GM18861 (cell line): ENCODE measurements at regions not wholly inside any gene's neighbourhood (a gene's known extent, or its start where the extent isn't known, plus 50 kb on each side); places are given as distances from the start of the nearest gene placed in this dataset.
"Not testable (repeated sequence)": the region's sequence is repeated elsewhere in the genome, so short reads cannot be mapped to it uniquely, and the experiment has no call there.

Source experiments
- ATAC-seq: cut with Tn5 transposase; IDR thresholded peaks from one replicate; pipeline ENCODE4 v1.9.1; 2021; ENCODE audit not compliant: unreplicated experiment

DNA sequence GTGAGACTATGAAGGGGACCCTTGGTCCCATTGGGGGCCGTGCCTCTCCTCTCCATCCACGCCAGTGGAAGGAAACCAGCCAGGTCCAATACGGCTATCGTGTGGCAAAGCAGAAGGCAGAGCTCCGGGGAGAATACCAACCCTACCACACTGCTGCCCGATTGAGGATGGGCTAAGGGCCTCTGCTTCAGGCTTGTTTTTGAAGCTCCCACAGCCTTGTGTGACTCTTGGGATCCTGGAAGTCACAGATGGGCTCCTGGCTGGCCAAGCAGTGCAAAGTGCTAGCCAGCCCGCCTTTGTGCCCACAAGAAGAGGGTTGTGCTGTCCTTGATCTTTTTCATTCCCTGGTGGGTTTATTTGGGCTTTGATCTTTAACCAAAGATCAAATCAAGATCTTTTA, 70.6 kb upstream of the ID2 start:
- no peak for ATAC-seq

DNA sequence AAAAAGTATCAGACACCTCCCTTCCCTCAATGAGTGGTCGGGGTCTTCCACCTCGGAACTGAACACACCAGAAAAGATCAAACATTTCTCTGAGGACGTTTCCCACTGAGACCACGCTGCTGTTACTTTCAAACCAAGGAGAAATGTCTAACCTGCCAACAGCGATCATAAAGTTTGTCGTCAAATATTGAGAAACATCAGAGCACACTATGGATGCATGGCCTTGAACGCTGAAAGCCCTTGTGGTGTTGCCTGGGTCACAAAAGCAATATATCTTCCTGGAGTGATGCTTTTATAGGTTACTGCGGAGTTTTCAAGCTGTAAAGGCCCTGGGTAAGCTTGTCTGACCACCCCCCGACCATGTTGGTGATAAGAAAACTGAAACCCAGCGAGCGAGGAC, 70.2 kb upstream of the ID2 start:
- no peak for ATAC-seq

DNA sequence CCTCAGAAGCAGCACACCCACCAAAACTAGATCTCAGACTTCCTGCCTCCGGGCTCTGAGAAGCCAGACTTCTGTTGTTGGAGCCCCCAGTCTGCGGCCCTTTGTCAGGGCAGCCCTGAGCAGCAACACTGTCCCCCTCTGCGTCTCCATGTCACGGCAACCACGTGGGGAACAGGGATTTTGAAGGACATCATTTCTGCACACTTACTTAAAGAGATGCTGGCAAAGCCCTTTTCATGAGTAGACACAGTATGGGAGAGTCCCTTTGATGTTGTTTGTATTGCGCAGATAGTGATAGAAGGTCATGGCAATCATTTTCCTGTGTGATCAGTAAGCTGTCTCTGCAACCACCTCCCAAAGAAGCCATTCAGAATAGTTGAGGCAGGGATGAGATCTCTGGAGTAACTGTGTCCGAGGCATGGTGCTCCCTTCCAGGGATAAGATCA, 69.1 kb upstream of the ID2 start:
- no peak for ATAC-seq

DNA sequence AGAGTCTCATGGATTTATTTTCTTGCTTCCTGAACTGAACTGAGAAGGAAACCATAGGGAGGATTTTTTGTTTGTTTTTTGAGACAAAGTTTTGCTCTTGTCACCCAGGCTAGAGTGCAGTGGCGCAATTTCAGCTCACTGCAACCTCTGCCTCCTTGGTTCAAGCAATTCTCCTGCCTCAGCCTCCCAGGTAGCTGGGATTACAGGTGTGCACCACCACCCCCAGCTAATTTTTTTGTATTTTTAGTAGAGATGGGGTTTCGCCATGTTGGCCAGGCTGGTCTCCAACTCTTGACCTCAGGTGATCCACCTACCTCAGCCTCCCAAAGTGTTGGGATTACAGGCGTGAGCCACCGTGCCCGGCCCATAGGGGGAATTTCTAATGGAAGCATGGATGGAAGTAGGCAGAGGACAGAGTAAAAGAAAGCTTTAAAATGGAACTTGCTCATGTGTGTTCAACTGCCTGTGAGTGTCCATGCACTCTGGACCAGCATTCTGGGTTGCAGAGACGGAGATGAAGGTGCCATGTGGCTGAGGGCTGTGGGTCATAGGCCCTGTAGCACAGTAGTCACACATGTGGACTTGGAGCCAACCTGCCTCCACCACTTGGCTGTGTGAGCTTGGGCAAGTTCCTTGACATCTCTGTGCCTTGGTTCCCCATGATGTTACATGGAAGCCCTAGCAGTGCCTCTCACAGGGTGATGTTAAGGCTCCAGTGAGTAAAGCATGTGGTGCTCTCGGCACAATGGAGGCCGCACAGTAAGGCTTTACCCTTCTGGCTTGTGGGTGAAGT, 68.5 kb upstream of the ID2 start:
- not testable (repeated sequence) for ATAC-seq

DNA sequence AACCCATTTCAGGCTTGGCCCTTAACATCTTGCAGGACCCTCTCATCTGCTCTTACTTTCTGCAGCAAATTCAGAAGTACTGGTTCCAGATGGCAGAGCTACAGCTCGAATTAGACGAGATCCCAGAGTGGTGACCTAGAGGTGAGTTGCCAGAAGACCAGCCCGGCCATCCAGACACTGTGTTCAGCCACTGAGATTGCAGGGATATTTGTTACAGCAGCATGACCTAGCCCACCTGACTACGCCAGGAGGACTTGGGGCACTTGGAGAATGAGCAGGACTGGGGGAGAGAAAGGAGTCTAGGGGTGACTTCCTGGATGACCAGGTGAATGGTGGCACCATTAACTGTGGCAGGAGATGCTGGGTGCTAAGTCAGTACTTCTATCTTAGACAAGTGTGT, 67.2 kb upstream of the ID2 start:
- ATAC-seq: no peak

DNA sequence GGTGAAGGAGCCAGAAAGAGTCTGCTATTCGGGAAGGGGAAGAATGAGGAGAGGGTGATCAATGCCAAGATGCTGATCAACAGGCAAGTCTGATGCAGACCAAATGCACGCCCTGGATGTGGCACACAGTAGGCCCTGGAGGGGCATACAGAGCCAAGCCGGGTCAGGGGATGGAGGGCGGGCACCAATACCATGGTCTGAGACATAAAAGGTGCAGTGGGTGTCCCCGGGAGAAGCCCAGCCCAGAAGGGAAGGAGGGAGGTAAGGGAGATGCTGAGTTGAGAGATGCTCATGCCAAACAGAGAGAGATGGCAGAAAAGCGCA, 66.6 kb upstream of the ID2 start:
- no peak for ATAC-seq

DNA sequence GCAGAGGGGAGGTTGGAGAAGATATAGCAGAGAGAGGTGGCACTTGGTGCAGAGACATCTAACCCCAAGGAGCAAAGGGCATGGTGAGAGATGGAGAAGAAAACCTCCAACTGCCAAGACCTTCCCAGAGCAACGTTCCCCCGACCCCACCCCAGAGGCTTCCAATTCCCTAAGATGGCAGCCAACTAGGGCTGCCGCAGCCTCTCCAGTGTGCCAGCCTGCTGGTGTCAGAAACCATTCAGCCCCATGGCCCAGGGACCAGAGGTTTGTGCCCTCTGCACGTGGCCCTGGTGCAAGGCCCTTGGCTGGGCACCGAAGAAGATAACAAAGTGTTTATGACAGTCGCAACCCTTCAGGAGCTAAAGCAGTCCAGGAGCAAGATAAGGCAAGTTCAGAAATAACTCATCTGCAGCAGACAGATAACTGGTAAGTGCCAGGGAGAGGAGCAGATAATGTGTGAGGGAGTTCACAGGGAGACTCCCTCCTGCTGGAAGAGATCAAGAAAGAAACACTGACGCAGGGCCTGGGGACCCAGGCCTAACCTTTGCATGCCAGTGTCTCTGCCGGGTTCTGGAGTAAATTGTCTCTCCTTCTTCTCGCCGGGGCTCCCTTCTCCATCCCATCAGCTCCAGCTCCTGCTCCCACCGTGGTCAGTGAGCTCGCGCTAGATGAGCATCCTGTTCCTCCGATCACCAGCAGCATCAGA, 66.1 kb upstream of the ID2 start:
- ATAC-seq: no peak

DNA sequence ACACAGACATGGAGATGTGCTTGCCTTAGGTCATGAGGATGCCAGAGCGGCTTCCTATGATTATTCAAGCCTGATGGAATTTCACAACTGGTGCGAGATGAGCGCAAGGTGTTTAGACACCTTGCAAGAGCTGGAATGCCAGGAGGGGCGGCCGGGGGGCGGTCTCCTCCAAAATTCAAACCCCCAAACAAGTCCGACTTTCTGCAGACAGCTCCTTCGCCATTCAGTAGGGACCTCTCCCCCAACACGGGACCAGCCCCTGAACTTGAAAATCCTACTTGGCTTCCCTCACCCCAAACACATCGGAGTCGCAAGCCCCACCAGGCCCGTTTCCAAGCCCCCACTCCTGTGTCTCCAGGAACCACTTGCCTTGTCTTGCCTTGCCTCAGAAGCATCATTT, 64.8 kb upstream of the ID2 start:
- ATAC-seq: no peak

DNA sequence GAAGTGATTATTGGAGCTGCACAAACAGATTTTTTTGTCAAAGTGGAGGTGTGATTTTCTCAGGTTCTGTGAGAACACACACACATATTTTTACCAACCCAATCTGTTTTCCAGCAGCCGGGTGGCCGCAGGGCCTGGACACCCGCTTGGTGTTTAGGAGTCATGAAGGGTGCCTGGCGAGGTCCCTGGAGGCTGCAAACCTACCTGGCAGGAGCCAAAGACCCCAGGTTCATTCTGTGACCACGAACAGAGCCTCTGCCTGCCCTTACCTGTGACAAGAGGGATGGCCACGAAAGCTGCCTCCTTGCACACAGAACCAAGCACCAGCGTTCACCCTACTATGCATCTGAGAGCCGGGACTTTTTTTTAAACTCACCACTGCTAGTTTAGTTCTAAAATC, 64.3 kb upstream of the ID2 start:
- ATAC-seq: no peak

DNA sequence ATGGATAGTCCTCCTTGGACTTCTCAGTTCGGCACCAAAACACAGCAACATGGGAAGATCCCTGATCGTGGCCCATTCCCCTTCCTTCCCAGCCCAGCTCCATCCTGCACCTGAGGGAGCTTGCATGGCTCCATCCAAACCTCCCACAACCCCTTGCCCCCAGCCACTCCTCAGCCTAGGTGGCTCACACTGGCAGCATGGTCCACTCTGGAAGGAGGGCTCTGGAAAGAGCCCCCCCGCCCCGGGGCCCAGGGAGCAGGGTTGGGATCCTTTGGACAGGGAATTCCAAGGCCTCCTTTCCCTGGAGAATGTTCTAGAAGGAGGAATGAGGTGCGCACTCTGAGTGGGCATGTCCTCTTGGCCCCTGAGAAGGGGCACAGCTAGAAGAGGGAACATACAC, 62.8 kb upstream of the ID2 start:
- ATAC-seq: no peak

DNA sequence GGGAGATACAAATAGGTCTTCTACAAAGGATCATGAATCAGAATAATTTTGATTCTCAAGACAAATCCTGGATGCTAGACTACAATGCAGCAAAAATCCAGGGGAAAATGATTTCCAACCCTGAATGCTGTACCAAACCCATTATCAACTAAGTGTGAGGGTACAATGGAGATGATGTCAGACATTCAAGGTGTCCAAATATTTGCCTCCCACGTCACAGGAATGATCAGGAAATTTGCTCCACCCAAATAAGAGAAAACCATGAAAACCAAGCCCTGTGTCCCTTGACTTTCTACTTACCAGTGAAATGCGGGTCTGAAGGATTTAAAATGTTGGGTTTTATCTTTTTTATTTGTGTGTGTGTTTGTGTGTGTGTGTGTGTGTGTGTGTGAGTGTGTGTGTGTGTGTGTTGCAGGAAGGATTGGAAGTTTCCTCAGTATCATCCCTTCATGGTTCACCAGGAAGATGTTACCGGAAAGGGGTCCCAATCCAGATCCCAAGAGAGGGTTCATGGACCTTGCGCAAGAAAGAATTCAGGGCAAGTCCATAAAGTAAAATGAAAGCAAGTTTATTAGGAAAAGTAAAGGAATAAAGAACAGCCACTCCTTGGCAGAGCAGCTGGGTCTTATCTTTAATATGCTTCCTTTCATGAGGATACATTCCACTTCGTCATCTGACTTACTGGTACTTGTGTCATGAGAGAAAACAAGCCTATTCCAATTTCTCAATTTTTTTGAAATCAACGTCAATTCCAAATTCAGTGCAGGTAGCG, 61.1 kb upstream of the ID2 start:
- ATAC-seq: no peak

DNA sequence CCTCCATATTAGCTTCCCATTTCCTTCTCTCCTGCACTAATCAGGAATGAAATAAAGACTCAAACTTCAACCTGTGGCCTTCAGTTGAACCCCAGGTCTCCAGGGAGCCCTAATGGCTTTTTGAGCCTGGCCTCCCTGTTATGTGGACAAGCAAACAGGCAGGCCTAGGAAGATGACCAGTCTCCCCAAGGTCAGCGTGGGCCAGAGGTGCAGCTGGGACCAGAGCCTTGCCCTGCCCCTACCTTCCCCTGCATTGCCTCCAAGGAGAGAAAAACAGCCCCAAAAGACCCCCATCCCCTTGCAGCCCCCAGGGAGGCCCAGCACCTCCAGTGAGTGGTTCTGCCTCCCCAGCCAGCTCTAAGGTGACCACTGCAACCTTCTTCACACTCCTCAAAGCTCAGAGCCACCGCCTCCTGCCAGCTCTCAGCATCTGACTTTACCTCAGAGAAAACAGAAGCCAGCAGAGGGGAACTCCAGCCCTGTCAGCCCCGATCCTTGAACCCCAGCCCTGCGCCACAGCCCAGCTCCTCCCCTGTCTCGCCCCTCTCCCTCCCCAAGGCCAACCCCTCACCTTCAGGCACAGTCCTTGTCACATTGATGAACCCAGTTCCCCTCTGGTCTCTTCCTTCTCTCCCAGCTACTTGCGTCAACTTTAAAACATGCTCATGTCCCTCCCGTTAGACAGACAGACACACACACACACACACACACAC, 59.5 kb upstream of the ID2 start:
- ATAC-seq: no peak

DNA sequence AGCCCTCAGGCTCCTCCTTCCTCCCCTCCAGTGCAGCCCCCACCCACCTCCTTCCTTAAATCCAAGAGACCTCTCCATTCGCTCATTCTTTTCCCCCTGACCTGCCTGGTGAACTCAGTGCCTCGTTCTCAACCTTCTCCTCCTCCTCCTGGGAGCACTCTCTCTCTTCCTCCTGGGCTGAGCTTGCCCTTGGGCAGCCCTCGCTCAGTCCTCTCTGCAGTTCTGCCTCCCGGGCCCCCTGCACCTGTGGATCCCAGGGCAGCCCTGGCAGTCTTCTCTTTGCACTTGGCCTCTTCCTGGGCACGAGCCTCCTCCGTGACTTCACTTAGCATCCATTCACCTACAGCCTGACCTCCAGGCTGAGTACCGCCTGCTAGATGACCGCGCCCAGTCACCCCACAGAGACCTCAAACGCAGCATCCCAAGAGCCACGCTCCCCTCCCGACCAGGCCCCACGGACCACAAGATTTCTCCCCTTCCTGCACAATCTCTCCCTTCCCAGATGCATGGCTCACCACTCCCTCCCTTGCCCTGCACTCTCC, 58.9 kb upstream of the ID2 start:
- ATAC-seq: no peak

DNA sequence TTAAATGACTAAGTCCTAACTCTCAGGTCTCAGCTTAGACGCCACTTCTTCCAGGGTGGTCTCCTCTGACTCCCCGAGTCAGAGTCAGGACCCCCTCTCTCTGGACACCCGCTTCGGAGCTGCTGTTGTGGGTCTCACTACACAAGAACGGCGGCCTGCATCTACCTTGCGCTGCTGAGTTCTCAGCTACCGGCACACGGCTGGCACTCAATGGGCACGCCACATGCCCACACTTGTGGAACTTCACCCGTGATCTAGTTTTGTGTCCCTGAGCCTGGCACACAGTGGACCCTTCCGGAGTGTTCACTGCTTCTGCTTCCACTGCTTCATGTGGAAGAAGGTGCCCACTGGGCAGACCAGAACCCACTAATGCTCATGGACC, 58.3 kb upstream of the ID2 start:
- no peak for ATAC-seq

DNA sequence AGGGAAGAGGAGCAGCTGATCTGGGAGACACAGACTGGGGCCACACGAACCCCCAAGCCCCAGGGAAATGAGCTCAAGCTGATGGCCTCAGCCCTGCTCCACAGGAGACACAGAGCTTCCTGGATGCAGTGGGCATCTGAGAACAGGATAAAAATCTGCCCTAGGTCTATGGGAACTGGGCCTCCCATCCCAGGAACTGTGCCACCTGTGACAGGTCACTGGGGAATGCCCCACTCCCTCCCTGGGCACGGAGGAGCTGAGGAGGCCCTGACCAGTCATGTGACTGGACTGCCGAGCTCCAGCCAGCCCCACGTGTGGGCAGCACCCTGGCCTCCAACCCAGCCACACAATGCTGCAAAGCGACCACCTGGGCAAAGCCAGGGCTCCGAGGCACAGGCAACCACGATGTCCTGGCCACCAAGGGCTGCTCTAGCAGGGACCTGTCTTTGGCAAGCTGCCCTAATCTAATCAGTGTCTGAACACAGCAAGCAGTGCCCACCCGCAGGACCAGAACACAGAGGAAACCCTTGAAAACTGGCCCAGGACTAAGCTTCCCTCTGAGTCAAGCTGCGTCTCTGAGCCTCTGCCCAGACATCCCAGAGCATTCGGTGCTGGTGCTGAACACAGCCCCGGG, 57.8 kb upstream of the ID2 start:
- ATAC-seq: no peak

DNA sequence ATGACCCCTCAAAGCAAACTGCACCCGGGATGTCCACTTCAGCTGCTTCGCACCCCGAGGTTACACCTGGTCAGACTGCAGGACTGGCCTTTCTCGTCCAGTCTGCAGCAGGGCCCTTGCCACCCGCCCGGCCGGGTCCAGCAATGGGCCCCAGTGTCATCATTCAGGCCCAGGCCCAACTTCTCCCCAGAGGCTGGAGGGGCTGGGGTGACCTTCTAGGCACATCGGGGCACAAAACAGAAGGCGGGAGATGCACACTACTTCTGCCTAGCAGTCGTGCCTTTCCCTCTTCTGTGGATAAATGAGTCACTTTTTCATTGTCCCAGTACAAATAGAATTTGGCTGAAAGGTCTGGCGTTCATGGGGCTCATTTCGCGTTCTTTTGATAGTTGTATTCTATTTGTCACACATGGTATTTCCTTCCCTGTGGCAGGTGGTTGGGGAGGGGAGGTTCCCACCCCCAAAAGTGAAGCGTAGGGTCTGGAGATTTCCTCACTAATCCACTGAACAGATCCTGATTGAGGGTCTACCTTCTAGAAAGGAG, 56.9 kb upstream of the ID2 start:
- ATAC-seq: no peak

DNA sequence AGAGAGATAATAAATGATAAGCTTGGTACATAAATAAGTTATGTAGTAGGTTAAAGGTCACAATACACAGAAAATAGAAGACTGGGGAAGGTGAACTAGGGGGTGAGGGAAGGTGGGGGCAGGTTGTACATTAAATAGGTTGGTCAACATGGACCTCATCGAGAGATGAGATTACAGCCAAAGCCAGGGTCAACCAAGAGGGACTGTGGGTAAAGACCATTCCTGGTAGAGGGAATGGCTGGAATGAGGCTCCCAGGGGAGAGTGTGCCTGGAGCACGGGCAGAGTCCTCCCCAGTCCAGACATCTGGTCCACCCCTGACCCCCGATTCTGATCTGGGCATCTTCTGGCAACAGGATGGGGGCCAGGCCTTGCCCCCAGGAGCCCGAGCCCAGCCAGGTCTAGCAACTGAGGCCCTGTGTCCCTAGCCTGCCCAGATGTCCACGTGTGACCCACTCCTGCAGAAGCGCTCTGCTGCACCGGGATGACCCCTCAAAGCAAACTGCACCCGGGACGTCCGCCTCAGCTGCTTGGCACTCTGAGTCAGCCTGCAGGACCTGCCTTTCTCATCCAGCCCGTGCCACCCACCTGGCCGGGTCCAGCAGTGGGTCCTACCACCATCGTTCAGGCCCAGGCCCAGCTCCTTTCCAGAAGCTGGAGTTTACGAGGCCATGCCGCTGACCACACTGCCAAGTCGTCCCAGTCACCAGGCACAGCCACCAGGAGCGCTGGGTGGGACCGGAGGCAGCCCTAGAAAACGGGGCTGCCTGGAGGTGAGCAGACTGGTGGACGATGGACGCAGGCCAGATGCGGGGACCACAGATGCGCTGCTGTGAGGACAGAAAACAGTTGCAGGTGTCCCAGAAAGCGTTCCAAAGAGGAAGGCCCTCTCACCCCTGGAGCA, 56.2 kb upstream of the ID2 start:
- ATAC-seq: no peak

DNA sequence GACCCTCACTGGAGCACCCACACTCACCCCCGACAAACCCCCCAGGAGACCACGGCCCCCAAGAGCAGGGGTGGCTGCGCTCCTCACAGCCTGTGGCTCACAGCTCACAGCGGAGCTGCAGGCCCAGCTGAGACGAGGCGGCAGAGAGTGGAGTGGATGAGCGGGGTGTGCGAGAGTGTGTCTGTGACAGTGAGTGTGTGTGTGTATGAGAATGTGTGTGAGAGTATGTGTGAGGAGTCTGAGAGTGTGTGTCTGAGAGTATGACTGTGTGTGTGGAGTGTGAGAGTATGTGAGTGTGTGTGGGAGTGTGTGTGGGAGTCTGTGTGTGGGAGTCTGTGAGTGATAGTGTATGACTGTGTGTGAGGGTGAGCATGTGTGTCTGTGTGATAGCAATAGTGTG, 55.3 kb upstream of the ID2 start:
- no peak for ATAC-seq

DNA sequence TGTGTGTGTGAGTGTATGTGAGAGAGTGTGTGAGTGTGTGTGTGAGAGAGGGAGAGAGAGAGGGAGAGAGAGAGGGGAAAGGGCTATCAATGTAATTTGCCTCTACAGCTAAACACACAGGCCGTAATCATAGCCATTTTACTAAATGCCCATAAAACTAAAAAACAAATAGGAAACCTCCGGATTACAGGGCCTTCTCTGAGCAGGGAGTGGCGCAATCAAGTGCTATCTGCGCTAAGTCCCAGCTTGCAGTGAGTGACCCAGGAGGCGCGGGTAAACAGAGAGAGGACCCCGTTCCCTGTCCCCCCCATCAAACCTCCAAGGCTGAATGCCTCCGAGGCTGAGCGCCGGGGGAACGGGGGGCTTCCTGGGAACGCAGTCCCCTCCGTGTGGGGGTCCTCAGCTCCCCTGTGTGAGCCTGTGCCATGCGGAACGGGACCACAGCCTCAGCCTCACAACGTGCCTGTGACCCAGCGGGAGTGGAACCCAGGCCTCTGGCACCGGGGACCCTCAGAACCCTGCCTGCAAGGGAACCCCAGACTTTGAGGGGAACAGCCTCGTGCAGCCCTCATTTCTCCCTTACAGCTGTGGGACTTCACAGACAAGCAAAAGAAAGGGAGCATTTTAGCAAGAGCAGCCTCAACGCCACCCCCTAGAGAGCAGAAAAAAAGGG, 54.7 kb upstream of the ID2 start:
- ATAC-seq: no peak
